ENCODE measurements at regions not wholly inside any gene's neighbourhood (a gene's known extent, or its start where the extent isn't known, plus 50 kb on each side); places are given as distances from the start of the nearest gene placed in this dataset.
A peak's percentile ranks its signal among the peaks of the same experiment; 100 is the strongest.

GRCh38 chr3:27655547-27655946 is 66.6 kb downstream of the EOMES start:
- CTCF ChIA-PET, result no interaction called here
- H3K4me3 ChIP-seq (ENCODE audit: low read length), result no peak overlapping the region

GRCh38 chr3:27653803-27654558 is 68.1 kb downstream of the EOMES start:
- H3K4me3 Mint-ChIP-seq, result no peak overlapping the region
- H3K27me3 Mint-ChIP-seq, result no peaks in the 10 kb centered on the region
- no peak overlapping the region for H3K4me3 ChIP-seq (ENCODE audit: low read length)
- H3K9me3 ChIP-seq (ENCODE audit: control insufficient read depth in 1 of 2, insufficient read depth in 1 of 2, low read length in 2 of 2), result no peaks in the 10 kb centered on the region
- H3K4me1 ChIP-seq (ENCODE audit: insufficient read depth, low read length), result no peaks in the 10 kb centered on the region
- no peaks in the 10 kb centered on the region for H3K27me3 ChIP-seq (ENCODE audit: control insufficient read depth in 1 of 2, insufficient read depth in 2 of 2, low read length in 2 of 2)
- no peaks in the 10 kb centered on the region for H3K4me1 Mint-ChIP-seq (ENCODE audit: low read depth)
- H3K36me3 Mint-ChIP-seq (ENCODE audit: low read depth), result no peaks in the 10 kb centered on the region
- CTCF ChIA-PET, result no interaction called here
- ATAC-seq (ENCODE audit: poor library complexity), result no peak
- POLR2A ChIA-PET, result no interaction called here
- no peak overlapping the region for H3K27ac ChIP-seq (ENCODE audit: low read depth in 1 of 2, low read length in 2 of 2)
- intact Hi-C loops (cut with DNase I, micrococcal nuclease), result loop anchor here in 1 of 2 experiments (10.0 kb wide), 1 partner anchor 169 kb away; the partner anchor contains the start of gene SLC4A7
- H3K27ac Mint-ChIP-seq, result no peak overlapping the region
- no peaks in the 10 kb centered on the region for H3K9me3 Mint-ChIP-seq
- no peak for DNase-seq
- no peaks in the 10 kb centered on the region for H3K36me3 ChIP-seq (ENCODE audit: insufficient read depth, low read length)
- TF ChIP-seq CTCF (IDR thresholded peaks at IDR 0.05), result no peak

More at GRCh38 chr3:27655547-27655946, 66.6 kb downstream of the EOMES start:
- Histone ChIP-seq H3K27ac (ENCODE audit: low read depth in 1 of 2, low read length in 2 of 2) (no peak overlapping the region), H3K36me3 (ENCODE audit: insufficient read depth, low read length) (no peaks in the 10 kb centered on the region), H3K27me3 (ENCODE audit: control insufficient read depth in 1 of 2, insufficient read depth in 2 of 2, low read length in 2 of 2) (no peaks in the 10 kb centered on the region), H3K9me3 (ENCODE audit: control insufficient read depth in 1 of 2, insufficient read depth in 1 of 2, low read length in 2 of 2) (no peaks in the 10 kb centered on the region), H3K4me1 (ENCODE audit: insufficient read depth, low read length) (peaks cover 3% of the 10 kb centered on the region)
- no peaks in the 10 kb centered on the region for H3K9me3 Mint-ChIP-seq
- intact Hi-C loops (cut with DNase I, micrococcal nuclease), result loop anchor here in 1 of 2 experiments (5.0 to 10.0 kb wide), 2 partner anchors 171 to 298 kb away; partner anchors contain the start of gene SLC4A7
- no peaks in the 10 kb centered on the region for H3K27me3 Mint-ChIP-seq
- no peaks in the 10 kb centered on the region for H3K4me1 Mint-ChIP-seq (ENCODE audit: low read depth)
- DNase-seq, result peak in 1 of 14 experiments; percentile 46
- no peak overlapping the region for H3K27ac Mint-ChIP-seq
- H3K36me3 Mint-ChIP-seq (ENCODE audit: low read depth), result no peaks in the 10 kb centered on the region
- TF ChIP-seq CTCF (IDR thresholded peaks at IDR 0.05), result no peak
- POLR2A ChIA-PET, result no interaction called here
- ATAC-seq (ENCODE audit: poor library complexity), result no peak
- no peak overlapping the region for H3K4me3 Mint-ChIP-seq

- no peak for ATAC-seq (ENCODE audit: poor library complexity)
- H3K27me3 ChIP-seq (ENCODE audit: control insufficient read depth in 1 of 2, insufficient read depth in 2 of 2, low read length in 2 of 2), result no peaks in the 10 kb centered on the region
- no peaks in the 10 kb centered on the region for H3K4me1 ChIP-seq (ENCODE audit: insufficient read depth, low read length)
- no peak overlapping the region for H3K27ac Mint-ChIP-seq
- no peak overlapping the region for H3K4me3 ChIP-seq (ENCODE audit: low read length)
- H3K4me3 Mint-ChIP-seq, result no peak overlapping the region
- no peak overlapping the region for H3K27ac ChIP-seq (ENCODE audit: low read depth in 1 of 2, low read length in 2 of 2)
- TF ChIP-seq CTCF (IDR thresholded peaks at IDR 0.05), result no peak
- intact Hi-C loops (cut with DNase I, micrococcal nuclease), result no loop called here
- POLR2A ChIA-PET, result no interaction called here
- no peaks in the 10 kb centered on the region for H3K36me3 ChIP-seq (ENCODE audit: insufficient read depth, low read length)
- no peaks in the 10 kb centered on the region for H3K9me3 Mint-ChIP-seq
- DNase-seq, result no peak
- H3K4me1 Mint-ChIP-seq (ENCODE audit: low read depth), result no peaks in the 10 kb centered on the region
- H3K9me3 ChIP-seq (ENCODE audit: control insufficient read depth in 1 of 2, insufficient read depth in 1 of 2, low read length in 2 of 2), result no peaks in the 10 kb centered on the region
- H3K36me3 Mint-ChIP-seq (ENCODE audit: low read depth), result no peaks in the 10 kb centered on the region
- H3K27me3 Mint-ChIP-seq, result no peaks in the 10 kb centered on the region
- CTCF ChIA-PET, result no interaction called here
These were observed 72.8 kb downstream of the EOMES start for GRCh38 chr3:27649277-27649676.
